Dedifferentiated amniotic fluid mesenchymal stem cell (primary cell): ENCODE measurements at regions not wholly inside any gene's neighbourhood (a gene's known extent, or its start where the extent isn't known, plus 50 kb on each side); places are given as distances from the start of the nearest gene placed in this dataset.

Experiments
- DNase-seq: peaks from one replicate; pipeline ENCODE4 v3.0.0-alpha.2; 2016; ENCODE audit errors: extremely low spot score

DNA sequence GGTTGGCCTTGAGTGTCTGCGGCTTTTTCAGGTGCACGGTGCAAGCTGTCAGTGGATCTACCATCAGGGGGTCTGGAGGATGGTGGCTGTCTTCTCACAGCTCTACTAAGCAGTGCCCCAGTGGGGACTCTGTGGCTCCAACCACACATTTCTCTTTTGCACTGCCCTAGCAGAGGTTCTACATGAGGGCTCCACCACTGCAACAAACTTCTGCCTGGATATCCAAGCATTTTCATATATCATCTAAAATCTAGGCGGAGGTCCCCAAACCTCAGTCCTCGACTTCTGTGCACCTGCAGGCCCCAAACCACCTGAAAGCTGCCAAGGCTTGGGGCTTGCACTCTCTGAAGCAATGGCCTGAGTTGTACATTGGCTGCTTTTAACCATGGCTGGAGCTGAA lies 601.5 kb downstream of the MTRR start:
- DNase-seq, result no peak

DNA sequence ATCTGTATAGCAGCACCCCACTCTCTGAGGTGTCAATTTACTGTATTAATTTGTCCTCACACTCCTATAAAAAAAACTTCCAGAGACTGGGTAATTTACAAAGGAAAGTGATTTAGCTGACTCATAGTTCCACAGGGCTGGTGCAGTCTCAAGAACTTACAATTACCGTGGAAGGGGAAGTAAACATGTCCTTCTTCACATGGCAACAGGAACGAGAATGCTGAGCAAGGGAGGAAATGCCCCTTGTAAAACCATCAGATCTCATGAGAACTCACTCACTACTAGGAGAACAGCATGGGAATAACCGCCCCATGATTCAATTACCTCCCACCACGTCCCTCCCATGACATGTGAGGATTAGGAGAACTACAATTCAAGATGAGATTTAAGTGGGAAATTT lies 602.6 kb downstream of the MTRR start:
- DNase-seq, result no peak

DNA sequence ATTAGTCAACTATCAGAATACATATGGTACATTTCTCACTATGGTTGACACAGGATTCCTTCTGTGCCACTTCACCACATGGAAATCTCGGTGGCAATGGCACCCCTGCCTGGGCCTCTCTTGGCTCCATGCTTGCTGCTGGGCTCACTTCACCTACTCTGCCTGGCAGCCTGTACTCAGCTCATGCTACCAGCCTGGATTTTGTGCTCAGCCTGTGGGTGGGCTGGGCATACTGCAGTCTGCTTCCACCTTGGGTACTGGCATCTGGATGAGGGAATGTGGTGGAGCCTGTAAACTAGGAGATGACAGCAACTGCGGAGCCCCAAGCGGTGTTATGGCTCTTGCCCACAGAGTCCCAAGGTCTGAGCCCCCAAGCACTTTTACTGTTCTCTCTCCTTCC lies 604.1 kb downstream of the MTRR start:
- DNase-seq, result no peak

DNA sequence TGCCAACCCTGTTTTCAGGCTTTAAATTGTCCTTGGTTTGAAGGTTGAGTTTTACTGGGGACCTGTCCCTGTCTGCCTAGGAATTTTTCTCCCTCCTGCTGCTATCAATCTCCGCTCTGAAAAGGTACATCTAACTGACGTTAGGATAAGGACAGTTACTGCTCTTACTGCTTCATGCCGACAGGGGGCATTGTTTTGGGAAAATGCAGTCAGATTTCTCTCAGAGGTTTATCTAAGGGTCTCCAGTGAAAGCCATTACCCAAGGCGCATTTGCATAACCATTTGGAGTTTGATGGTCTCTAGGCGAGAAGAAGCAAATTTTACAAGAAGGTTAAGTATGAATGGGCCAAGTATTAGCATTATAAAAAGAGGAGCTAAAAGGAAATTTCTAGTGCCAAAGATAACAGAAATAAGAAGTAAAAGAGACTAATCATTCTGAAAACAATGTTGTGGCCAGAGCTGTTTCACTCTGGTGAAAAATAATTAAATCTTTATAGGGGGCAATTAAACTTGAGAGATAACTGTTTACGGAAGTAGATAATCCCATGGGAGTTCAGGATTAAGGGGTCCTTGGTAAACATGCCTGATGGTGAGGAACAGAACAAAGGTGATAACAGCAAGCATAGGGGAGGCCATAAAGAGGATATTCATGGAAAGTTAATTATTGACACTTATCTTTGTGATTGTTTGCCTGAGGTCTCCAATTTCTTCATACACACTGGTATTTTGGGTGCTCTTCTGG lies 605.0 kb downstream of the MTRR start:
- DNase-seq, result no peak

DNA sequence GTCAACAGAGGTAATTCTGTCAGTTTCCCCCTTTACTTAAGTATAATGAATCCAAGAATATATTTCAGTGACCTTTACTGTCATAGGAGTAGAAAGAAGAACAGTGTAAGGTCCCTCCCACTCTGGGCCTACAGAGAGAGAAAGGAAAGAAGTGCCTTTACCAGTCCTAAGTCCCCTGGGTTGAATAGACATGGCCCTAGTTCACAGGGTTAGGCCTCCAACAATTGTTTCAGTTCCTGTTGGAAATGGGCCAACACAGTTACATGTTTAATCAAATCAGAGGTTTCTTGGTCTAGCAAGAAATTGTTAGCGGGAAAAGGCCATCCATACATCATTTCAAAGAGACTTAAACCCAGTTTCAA lies 605.6 kb downstream of the MTRR start:
- DNase-seq, result no peak

DNA sequence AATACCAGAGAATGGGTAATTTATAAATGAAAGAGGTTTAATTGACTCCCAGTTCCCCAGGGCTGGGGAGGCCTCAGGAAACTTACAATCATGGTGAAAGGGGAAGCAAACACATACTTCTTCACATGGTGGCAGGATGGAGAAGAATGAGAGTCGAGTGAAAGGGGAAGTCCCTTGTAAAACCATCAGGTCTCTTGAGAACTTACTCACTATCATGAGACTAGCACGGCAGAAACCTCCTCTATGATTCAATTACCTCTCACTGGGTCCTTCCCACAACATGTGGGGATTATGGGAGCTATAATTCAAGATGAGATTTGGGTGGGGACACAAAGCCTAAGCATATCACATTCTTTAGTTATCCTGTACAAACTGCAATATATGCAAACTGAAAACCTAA lies 609.4 kb downstream of the MTRR start:
- DNase-seq, result no peak

DNA sequence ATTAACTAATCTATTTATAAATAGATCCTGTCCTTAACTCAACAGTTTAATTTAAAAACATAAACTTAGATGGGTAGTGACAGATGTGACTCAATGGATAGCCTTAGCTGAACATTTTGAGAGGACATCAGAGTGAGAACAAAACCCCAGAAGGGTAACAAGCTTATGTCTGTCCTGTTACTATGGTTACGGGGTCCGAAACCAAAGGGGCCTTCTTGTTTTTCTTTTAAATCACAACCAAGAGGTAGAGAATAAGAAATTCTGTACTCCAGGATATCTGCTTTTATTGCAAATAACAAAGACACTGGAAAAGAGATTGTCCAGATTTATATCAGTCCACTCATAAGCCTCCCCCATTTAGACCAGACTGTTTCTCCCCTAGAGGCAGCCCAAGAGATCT lies 612.1 kb downstream of the MTRR start:
- no peak for DNase-seq

DNA sequence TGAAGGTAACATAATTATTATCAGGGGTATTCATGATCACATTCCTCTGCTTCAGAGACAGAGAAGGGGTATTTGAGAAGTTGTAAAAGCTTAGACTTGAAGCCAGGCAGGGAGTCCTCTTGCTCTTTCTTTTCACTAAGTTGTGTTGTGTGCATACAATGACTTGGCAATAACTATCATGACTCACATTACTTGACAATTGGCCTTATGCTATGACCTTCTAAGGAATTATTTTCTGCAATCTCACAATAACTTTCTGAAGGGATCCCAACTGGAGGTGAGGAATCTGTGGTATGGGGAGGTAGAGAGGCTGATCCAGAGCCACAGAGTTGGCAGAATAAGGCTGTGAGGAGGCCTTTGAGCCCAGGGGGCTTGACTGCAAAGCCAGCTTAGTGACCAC lies 622.3 kb downstream of the MTRR start:
- DNase-seq, result no peak

DNA sequence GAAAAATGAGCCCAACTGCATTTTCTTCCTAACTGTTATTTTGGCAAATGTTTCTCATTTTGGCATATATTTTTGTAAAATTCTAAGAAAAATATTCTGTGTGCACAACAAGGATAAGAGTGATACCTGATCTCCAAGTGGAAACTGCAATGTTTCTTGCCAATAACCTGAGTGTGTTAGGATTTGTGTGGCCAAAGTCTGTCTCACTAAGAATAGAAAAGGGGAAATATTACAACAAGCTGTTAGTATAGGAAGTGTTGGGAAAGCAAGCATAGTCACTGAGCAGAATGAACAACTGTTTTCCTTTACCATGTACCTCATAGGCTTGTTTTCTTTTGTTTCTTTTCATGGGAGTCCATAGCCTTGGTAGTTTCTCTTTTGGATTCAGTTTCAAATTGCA lies 624.2 kb downstream of the MTRR start:
- no peak for DNase-seq

DNA sequence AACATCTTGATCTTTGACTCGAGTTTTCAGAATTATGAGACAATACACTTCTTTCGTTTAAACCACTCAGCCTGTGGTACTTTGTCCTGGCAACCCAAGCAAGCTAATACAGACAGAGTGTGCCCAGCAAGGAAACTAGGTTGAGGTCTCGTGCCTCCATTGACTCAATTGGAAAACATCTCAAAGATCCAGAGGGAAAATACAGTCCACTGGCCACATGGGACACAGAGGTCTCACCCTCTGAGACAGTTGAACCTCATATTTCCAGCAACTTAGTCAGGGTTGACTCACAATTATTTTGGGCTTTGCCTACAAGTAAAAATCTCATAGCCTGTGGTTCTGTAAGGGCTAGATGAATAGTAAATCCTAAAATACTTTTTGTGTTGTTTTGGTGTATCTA lies 631.5 kb downstream of the MTRR start:
- no peak for DNase-seq

DNA sequence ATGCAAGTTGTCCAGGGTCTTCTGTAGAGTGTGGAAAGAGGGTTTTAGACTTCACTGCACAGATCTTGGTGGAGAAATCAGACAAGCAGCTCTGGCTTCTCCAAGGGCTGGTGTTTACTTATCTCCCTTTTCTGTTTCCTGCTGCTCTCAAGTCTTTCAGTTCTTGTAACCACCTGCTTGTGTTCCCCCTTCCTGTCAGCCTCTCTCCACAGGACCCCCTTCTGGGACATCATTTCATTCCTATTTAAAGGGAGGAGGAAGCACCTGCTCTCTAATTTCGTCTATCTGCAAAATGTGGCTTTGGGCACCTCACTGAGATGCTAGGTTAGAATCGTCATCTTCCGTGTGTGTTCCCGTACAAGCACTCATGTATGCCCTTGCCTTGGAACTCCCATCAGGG lies 636.2 kb downstream of the MTRR start:
- DNase-seq, result no peak

DNA sequence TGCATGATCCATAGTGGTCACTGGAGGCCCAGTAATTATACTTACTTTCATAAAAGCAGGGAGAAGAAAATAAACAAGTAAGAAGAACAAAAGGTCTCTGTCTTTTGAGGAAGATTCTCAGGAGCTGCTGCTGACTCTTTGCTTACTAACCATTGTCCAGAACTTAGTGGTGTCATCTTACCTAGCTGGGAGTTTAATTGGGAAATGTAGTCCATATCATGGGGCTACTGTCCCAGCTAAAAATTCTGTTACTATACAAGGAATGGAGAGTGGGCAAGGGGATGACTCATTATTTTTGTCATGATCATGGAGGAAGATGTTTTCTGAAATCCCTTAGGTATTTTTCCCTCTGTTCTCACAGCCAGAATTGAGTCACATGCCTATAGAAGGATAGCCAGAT lies 639.3 kb downstream of the MTRR start:
- DNase-seq, result no peak

DNA sequence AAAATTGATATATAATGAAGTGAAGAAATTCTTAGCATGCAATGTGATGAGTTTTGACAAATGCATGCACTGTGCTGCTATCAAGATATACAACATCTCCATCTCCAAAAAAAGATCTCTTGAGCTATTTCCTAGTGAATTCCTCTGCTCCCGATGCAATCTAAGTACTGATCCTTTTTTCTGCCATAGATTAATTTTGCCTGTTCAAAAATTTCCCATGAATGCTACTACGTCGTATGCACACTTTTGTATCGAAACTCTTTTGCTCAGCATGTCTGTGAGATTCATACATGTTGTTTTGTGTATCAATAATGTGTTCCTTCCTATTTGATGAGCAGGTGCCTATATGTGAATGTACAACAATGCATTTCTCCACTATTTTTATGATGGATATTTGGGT lies 647.4 kb downstream of the MTRR start:
- DNase-seq, result no peak

DNA sequence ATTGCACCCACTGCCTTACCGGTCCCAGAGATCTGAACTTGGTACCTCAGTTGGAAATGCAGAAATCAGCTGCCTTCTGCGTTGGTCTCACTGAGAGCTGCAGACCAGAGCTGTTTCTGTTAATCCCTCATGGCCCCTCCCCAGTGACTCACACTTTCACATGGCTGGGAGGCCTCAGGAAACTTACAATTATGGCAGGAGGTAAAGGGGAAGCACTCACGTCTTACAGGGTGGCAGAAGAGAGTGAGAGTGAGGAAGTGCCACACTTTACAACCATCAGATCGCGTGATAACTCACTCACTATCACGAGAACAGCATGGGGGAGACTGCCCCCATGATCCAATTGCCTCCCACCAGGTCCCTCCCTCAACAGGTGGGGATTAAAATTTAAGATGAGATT lies 648.5 kb downstream of the MTRR start:
- DNase-seq, result no peak

DNA sequence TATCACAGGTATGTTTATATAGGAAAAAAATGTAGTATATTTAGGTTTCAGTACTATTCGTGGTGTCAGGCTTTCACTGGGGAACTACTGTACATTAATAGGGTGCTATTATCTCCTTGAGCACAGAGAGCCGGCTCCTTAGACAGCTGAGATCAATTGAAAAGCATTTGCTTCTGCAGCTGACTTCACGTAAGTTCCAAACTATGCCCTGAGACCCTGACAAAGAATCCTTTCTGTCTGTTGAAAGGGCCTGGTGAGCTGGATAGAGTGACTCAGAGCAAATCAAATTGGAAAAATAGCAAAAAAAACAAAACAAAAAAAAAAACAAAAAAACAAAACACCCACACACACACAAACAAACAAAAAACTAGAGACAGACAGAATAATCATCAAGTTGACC lies 652.0 kb downstream of the MTRR start:
- DNase-seq, result no peak

DNA sequence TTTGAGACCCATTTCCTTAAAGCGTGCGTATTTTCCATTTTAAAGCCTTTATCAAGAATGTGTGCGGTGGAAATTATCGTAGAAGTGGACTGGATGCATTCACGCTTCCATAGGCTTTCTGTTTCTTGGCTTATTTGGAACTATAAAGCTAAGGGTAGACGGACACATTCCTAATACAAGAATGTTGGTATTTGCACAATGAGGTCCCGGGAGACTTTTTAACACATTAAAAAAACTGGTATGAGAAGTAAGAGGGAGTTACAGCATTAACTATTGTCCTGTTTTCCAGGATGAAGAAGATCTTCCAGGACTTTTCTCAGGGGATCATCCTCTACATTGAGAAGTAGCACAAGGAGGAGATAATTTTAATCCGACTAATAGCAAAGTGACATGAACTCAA lies 653.0 kb downstream of the MTRR start:
- no peak for DNase-seq

DNA sequence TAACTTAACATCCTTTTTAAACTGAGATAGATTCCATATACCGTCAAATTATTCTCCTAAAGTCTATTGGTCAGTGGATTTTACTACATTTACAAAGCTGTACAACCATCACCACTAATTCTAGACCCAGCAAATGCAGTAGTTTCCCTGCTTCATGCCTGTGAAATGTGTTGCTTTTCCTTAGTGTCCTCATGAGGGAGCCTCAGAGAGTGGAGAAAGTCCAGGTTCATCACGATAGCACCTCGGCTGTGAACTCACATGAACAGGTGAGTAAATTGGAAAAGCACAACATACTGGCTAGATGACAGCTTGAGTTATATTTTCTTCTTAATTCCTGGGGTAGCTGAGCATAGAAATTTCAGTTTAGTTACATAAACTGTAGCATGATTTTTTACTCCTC lies 653.7 kb downstream of the MTRR start:
- DNase-seq, result no peak

DNA sequence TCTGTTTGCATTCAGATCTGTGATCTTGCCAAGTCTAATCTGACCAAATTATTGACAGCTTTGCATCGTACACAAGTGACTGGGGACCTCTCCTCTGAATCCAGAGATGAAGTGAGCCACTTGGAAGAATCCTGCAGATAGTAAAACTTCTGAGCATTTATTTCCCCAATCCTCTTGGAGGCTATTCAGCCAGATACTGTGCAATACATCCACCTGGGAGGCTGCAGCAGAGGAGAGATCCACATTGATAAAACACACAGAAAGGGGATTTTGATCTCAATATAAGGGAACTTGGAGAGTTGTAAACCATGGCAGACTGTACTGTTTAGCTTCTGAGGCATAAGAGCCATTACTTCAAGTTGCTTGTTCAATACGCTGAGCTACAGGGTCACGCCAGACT lies 654.6 kb downstream of the MTRR start:
- DNase-seq, result no peak

DNA sequence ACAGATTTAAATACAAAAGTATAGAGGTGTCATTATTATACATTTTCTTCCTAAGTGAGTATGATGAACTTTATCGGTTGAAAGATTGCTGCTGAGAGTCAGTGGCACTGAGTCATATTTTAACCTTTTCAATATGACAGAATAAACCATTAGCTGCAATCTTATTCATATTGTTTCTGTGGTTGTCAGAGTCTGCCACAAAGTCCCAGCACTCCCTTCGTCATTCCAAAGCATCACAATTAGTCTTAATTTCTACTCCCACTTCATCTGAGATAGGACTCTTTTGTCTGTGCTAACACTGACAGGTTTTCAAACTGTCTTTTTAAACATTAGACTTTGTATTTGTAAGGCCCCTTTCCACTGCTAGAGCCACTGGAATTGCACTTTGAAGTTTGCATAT lies 656.9 kb downstream of the MTRR start:
- no peak for DNase-seq

DNA sequence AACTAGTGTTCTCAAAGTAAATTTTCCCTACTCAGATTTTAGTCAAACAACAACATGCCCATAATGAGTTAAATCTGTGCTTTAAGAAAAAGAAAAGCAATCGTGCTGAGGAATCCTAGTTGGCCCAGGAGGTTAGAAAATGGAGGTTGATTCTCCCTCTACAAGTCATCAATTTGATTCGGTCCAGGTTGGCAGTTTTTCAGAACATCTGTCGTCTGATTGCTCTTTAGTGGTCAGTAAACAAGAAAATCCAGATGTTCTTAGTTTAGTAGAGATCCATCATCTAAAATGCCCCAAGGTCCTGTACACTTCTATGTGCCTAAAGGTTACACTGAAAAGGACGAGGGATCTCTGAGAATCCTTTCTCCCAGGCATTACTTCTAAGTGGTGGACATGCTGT lies 659.2 kb downstream of the MTRR start:
- no peak for DNase-seq

DNA sequence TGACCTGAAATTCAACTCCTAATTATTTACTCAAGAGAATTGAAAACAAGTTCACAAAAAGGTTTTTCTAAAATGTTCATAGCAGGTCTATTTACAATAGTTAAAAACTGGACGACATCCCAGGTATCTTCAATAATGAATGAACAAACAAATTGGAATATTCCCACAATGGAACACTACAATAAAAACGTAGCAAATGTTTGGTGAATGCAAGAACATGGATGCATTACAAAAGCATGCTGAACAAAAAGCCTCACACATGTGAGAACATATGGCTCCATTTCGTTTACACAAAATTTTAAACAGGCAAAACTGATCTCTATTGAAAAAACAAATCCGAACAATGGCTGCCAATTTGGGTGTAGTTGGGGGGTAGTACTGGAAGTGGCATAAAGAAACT lies 669.9 kb downstream of the MTRR start:
- no peak for DNase-seq

DNA sequence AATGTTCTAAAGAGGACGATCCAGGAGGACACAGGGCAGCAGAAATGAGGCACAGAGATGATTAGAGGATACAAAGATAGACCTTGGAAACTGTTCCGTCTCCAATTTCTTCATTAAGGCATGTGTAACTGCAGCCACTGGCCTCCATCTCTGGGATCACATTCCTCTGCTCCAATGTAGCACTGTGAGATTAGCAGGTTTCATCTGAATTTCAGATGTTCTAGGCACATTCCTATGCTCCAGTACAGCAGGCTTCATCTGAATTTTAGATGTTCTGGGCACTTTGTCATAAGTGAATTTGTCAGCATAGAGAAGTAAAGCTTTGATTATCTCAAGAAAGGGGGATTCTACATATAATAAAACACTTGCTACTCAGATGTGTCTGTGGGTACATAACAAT lies 671.4 kb downstream of the MTRR start:
- DNase-seq, result no peak

DNA sequence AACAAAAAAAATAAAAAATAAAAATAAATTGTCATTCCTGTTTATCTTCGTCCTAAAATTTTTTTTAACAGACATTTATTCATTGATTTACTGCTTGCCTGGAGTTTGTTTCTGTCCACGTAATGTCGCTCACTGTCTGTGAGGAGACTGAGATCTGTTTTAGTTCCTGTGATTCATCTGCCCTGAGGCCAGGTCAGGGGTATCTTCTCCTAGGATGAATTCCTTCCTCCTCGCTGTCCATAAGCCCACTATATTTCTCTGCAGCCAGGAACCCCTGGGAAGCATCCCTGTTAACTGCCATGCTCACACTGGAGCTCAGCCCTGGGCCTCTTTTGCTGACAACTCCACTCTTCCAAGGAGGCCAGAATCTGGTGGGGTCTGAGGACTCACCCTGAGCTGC lies 682.0 kb downstream of the MTRR start:
- no peak for DNase-seq

DNA sequence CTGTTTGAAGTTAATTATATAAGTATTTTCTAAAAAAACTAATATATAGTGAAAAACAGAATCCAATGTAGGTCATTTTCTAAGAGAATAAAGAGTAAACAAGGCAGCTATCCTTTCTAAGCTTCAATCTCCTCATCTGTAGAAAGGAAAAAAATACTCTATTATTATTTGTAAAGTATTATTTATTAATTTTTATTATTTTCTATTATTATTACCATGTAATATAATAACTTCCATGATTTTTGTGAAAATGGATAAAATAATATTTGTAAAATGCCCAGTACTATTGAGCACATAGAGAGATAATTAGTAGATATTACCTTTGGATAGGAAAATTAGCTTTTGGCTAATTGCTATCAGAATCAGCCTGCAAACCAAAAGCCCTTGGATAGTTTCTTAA lies 684.4 kb downstream of the MTRR start:
- DNase-seq, result no peak

DNA sequence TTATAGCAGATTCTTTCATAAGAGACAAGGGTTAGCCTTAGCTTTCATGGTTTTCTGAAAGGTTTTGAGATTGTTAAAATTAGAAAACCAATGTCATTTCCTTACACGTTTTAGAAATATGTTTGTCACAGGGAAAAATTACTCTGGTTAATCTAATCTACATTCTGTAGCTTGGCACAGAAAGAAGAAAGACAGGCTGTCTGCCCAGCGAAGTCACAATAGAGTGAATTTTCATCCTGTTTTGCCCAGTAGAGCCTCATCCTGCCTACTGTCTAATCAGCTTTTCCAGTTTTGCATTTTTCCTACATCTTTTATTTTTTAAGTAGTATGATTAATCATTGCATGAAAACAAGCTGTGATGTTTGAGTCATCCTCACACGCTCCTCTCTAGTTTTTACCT lies 688.8 kb downstream of the MTRR start:
- no peak for DNase-seq
